ENCODE measurements at regions not wholly inside any gene's neighbourhood (a gene's known extent, or its start where the extent isn't known, plus 50 kb on each side); places are given as distances from the start of the nearest gene placed in this dataset.

DNA sequence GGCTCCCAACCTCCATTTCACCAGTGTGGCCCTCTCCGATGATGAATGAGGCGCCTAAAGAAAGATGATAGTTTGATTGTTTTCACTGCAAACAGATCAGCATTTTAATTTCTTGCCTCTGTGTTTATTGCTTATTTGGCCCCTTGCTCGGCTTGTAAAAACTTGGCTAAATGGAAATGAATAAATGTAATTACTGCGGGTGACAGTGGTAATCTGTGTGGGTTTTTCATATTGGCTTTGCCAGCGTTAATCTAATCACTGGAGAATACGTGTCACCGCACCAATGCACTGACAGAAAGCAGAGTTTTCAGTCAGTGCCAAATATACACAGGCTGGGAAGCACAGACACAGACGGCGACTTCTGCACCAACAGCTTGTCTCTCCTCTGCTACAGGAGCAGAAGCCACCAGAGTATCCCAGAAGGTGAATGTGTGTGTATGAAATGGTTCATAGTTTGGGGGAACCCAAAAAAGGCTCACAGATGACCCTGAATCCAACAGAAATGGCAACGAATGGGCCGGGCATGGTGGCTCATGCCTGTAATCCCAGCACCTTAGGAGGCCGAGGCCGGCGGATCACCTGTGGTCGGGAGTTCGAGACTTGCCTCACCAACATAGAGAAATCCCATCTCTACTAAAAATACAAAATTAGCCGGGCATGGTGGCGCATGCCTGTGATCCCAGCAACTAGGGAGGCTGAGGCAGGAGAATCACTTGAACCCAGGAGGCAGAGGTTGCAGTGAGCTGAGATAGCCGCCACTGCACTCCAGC is 534.0 kb downstream of the PKHD1 start:
- TF ChIP-seq, protein P1, sequence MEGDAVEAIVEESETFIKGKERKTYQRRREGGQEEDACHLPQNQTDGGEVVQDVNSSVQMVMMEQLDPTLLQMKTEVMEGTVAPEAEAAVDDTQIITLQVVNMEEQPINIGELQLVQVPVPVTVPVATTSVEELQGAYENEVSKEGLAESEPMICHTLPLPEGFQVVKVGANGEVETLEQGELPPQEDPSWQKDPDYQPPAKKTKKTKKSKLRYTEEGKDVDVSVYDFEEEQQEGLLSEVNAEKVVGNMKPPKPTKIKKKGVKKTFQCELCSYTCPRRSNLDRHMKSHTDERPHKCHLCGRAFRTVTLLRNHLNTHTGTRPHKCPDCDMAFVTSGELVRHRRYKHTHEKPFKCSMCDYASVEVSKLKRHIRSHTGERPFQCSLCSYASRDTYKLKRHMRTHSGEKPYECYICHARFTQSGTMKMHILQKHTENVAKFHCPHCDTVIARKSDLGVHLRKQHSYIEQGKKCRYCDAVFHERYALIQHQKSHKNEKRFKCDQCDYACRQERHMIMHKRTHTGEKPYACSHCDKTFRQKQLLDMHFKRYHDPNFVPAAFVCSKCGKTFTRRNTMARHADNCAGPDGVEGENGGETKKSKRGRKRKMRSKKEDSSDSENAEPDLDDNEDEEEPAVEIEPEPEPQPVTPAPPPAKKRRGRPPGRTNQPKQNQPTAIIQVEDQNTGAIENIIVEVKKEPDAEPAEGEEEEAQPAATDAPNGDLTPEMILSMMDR (IDR thresholded peaks at IDR 0.05; ENCODE audit: insufficient read depth, low read length, poor library complexity, severe bottlenecking): no peak
- no peaks in the 10 kb centered on the region for H3K36me3 ChIP-seq (ENCODE audit: control insufficient read depth, insufficient read depth, low read length)
- no peaks in the 10 kb centered on the region for H3K27me3 ChIP-seq (ENCODE audit: control insufficient read depth, insufficient read depth, low read length)
- no peak for DNase-seq (ENCODE audit: low read depth)
- no peak overlapping the region for H3K4me3 ChIP-seq (ENCODE audit: low read depth, low read length)

DNA sequence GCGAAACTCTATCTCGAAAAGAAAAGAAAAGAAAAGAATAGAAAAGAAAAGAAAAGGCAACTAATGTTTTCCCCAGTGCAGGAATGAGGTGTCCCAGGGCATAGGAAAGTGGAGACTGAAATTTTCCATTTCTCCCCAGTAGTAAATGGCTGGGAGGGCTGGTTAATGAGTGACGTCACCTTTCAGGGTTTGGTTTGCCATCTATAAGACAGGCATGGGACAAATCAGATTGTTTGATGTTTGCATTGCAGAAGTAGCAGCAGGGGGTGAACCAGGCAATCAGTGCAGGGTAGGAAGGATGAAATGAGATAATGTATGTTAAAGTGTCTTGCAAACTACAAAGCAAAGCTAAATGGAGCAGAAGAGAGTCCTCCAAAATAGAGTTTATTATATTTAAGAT is 533.4 kb downstream of the PKHD1 start:
- no peak for DNase-seq (ENCODE audit: low read depth)
- Histone ChIP-seq H3K27me3 (ENCODE audit: control insufficient read depth, insufficient read depth, low read length) (no peaks in the 10 kb centered on the region), H3K36me3 (ENCODE audit: control insufficient read depth, insufficient read depth, low read length) (no peaks in the 10 kb centered on the region), H3K4me3 (ENCODE audit: low read depth, low read length) (no peak overlapping the region)
- TF ChIP-seq, protein P1 (IDR thresholded peaks at IDR 0.05; ENCODE audit: insufficient read depth, low read length, poor library complexity, severe bottlenecking): no peak

DNA sequence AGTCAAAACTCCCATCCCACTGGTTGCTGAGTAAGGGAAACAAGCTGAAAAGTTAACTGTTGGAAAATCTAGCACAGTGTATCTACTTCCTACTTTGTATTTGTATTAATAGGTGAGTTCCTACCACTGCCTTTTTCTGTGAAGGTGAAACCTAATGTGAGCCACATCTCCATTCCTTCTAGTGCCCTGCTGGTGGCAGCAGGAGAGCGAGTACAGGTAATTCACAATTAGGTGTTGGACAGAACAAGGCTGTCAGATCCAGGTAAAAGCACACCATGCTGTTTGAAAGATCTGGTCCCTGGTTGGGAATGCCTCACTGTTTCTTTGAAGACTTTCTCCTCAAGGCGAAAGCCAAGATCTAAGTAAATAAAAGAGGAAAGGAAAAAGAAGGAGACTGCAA is 528.4 kb downstream of the PKHD1 start:
- TF ChIP-seq, protein P1 (IDR thresholded peaks at IDR 0.05; ENCODE audit: insufficient read depth, low read length, poor library complexity, severe bottlenecking): peak; percentile 12
- DNase-seq (ENCODE audit: low read depth): no peak
- H3K4me3 ChIP-seq (ENCODE audit: low read depth, low read length): no peak overlapping the region
- H3K36me3 ChIP-seq (ENCODE audit: control insufficient read depth, insufficient read depth, low read length): no peaks in the 10 kb centered on the region
- no peaks in the 10 kb centered on the region for H3K27me3 ChIP-seq (ENCODE audit: control insufficient read depth, insufficient read depth, low read length)

DNA sequence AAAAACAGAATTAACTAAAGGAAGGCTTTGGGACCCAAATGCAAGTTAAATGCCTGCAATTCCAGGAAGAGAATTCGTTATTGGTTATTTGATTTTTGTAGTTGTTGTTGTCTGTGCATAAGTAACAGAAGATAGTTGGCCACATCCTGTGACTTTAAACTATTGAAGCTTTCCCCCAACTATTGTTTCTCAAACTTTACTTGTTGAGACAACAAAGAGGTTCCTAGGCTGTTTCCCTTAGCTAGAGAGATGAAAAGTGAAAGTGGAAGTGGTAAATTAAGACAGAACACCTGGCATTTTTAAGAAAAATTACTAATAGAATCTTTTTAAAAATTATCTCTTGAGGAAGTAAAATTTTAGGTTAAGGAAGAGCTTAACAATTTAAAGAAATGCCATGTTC is 525.2 kb downstream of the PKHD1 start:
- H3K36me3 ChIP-seq (ENCODE audit: control insufficient read depth, insufficient read depth, low read length): no peaks in the 10 kb centered on the region

More for the DNA sequence above, 525.2 kb downstream of the PKHD1 start:
- TF ChIP-seq, protein P1 (IDR thresholded peaks at IDR 0.05; ENCODE audit: insufficient read depth, low read length, poor library complexity, severe bottlenecking): no peak
- Histone ChIP-seq H3K27me3 (ENCODE audit: control insufficient read depth, insufficient read depth, low read length) (no peaks in the 10 kb centered on the region), H3K4me3 (ENCODE audit: low read depth, low read length) (no peak overlapping the region)
- no peak for DNase-seq (ENCODE audit: low read depth)
